ENCODE measurements at regions not wholly inside any gene's neighbourhood (a gene's known extent, or its start where the extent isn't known, plus 50 kb on each side); places are given as distances from the start of the nearest gene placed in this dataset.

DNA sequence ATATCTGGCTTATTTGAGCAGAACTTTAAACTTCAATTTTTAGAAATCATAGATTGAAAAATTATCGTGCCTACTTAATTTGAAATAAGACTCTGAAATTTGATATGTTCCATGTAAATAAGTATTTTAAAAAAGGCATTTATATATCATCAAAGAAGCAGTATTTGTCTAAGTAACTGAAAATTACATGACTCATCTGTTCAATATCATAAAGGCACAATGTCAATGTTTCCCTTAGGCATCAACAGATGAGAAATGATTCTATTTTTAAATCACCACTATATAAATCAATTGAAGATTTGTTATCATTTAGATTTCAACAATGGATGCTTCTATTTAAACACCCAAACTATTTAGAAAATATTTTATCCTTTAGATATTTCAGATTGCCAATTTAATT is 142.9 kb upstream of the POU5F2 start:
- intact Hi-C loops (cut with DNase I; ENCODE audit: low total_unique reads) = no loop called here
- no peak for DNase-seq
- H3K4me3 ChIP-seq = no peak overlapping the region
- H3K27ac ChIP-seq = no peak overlapping the region
- H3K9me3 ChIP-seq = no peaks in the 10 kb centered on the region
- H3K27me3 ChIP-seq = no peaks in the 10 kb centered on the region
- H3K4me1 ChIP-seq = no peaks in the 10 kb centered on the region
- peaks cover 0 to 3% of the 10 kb centered on the region in 2 donors for H3K36me3 ChIP-seq
- TF ChIP-seq, protein P1, sequence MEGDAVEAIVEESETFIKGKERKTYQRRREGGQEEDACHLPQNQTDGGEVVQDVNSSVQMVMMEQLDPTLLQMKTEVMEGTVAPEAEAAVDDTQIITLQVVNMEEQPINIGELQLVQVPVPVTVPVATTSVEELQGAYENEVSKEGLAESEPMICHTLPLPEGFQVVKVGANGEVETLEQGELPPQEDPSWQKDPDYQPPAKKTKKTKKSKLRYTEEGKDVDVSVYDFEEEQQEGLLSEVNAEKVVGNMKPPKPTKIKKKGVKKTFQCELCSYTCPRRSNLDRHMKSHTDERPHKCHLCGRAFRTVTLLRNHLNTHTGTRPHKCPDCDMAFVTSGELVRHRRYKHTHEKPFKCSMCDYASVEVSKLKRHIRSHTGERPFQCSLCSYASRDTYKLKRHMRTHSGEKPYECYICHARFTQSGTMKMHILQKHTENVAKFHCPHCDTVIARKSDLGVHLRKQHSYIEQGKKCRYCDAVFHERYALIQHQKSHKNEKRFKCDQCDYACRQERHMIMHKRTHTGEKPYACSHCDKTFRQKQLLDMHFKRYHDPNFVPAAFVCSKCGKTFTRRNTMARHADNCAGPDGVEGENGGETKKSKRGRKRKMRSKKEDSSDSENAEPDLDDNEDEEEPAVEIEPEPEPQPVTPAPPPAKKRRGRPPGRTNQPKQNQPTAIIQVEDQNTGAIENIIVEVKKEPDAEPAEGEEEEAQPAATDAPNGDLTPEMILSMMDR (IDR thresholded peaks at IDR 0.05) = no peak
- TF ChIP-seq POLR2A (IDR thresholded peaks at IDR 0.05) = no peak

DNA sequence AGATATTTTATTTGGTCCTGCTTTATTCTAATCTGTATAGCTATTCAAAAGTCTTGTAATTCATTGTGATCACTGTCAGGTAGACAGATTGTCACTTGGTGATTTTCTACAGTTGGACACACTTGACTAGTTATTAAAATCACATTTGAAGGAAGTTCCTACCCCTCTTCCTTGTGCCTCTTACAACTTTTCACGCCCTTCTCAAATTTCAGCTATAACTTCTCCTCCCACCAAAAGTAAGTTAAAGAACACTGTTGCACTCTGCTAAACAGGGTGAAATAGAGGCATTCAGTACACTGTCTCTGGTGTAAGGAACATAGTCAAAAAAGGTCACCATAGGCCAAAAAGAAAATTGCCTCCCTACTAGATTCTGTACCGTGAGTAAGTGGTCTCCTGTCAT is 142.1 kb upstream of the POU5F2 start:
- H3K27ac ChIP-seq = no peak overlapping the region
- TF ChIP-seq, protein P1 (IDR thresholded peaks at IDR 0.05) = no peak
- no peak for TF ChIP-seq POLR2A (IDR thresholded peaks at IDR 0.05)
- intact Hi-C loops (cut with DNase I; ENCODE audit: low total_unique reads) = no loop called here
- no peaks in the 10 kb centered on the region for H3K4me1 ChIP-seq
- no peaks in the 10 kb centered on the region for H3K9me3 ChIP-seq
- DNase-seq = no peak
- H3K4me3 ChIP-seq = no peak overlapping the region
- H3K27me3 ChIP-seq = no peaks in the 10 kb centered on the region
- peaks cover 0 to 3% of the 10 kb centered on the region in 2 donors for H3K36me3 ChIP-seq

DNA sequence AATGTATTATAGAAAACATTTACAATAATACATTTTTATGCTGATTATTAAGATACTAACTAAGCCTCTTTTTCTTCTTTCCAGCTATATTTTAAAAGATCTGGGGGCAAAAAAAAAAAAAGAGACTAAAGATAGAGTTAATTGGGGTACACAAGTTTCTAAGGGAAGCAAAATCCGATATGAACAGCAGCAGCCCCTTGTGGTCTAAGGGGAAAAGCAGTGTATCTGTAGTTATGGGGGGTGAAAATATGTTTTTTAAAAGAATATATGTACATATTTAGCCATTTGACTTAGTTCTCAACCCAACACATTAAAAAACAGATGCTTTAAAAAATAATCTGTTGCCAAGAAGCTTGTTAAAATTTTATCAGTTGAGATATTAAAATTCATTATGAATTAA is 134.3 kb upstream of the POU5F2 start:
- intact Hi-C loops (cut with DNase I; ENCODE audit: low total_unique reads) = no loop called here
- no peaks in the 10 kb centered on the region for H3K27me3 ChIP-seq
- no peak overlapping the region for H3K27ac ChIP-seq
- no peak for TF ChIP-seq POLR2A (IDR thresholded peaks at IDR 0.05)
- TF ChIP-seq, protein P1 (IDR thresholded peaks at IDR 0.05) = no peak
- H3K4me3 ChIP-seq = no peak overlapping the region
- H3K36me3 ChIP-seq = no peaks in the 10 kb centered on the region
- H3K4me1 ChIP-seq = no peaks in the 10 kb centered on the region
- no peak for DNase-seq
- H3K9me3 ChIP-seq = no peaks in the 10 kb centered on the region

DNA sequence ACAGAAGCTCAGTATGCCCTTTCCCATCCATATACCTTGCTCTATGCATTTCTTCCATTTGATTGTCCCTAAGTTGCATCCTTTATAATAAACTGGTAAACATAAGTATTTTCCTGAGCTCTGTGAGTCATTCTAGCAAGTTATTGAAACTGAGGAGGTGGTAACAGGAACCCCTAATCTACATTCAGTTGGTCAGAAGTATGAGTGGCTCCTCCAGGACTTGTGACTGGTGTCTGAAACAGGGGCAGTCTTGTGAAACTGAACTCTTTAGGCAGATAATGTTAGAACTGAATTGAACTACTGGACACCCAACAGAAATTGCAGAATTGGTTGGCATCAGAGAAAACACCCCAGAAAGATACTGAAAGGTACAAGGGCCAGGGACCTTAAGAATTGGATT is 133.1 kb upstream of the POU5F2 start:
- no peak for TF ChIP-seq POLR2A (IDR thresholded peaks at IDR 0.05)
- TF ChIP-seq, protein P1 (IDR thresholded peaks at IDR 0.05) = no peak
- Histone ChIP-seq H3K9me3 (no peaks in the 10 kb centered on the region), H3K4me3 (no peak overlapping the region), H3K27me3 (no peaks in the 10 kb centered on the region), H3K4me1 (no peaks in the 10 kb centered on the region), H3K27ac (no peak overlapping the region), H3K36me3 (no peaks in the 10 kb centered on the region)
- intact Hi-C loops (cut with DNase I; ENCODE audit: low total_unique reads) = no loop called here
- DNase-seq = no peak

DNA sequence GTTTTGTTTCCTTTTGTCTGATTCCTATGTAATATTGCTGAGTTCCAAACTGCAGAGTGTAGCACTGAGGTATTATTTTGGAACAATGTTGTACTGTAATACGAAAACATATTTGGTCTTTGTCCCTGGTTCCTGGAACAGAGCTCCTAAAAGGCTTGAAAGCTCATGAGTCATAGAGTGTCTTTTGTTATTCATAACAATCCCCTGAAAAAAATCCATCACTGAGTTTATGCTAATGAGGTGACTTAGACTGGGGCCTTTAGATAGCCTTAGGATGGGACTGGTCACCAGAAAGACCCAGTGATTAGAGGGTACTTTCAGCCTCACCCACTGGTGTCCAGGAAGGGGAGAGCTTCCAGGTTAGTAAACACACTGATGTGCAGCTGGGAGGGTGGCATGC is 132.7 kb upstream of the POU5F2 start:
- no peak overlapping the region for H3K4me3 ChIP-seq
- H3K27me3 ChIP-seq = no peaks in the 10 kb centered on the region
- H3K4me1 ChIP-seq = no peaks in the 10 kb centered on the region
- intact Hi-C loops (cut with DNase I; ENCODE audit: low total_unique reads) = no loop called here
- TF ChIP-seq, protein P1 (IDR thresholded peaks at IDR 0.05) = no peak
- TF ChIP-seq POLR2A (IDR thresholded peaks at IDR 0.05) = no peak
- no peak overlapping the region for H3K27ac ChIP-seq
- H3K9me3 ChIP-seq = no peaks in the 10 kb centered on the region
- DNase-seq = no peak
- no peaks in the 10 kb centered on the region for H3K36me3 ChIP-seq

All from uterus (tissue), 3 donors.